Esophagus muscularis mucosa (tissue), 4 donors: ENCODE measurements at regions not wholly inside any gene's neighbourhood (a gene's known extent, or its start where the extent isn't known, plus 50 kb on each side); places are given as distances from the start of the nearest gene placed in this dataset.

Experiments used
- EP300 ChIP-seq: sonication (generic); formaldehyde crosslinking; IDR thresholded peaks from one replicate; pipeline ENCODE4 v1.6.1; 2017; ENCODE audit warnings: antibody characterized with exemption
- POLR2A ChIP-seq: fragments of 450-650 bp; IDR thresholded peaks from one replicate; pipeline ENCODE4 v1.6.1; 2017; ENCODE audit warnings: antibody characterized with exemption, moderate library complexity, mild to moderate bottlenecking, low read depth
- POLR2AphosphoS5 ChIP-seq, 2 donors: sonication (generic); formaldehyde crosslinking; IDR thresholded peaks; one replicate each; pipeline ENCODE4 v1.6.1; 2017; ENCODE audit warnings: antibody characterized with exemption in 2 of 2
- TF ChIP-seq, protein P1 (sequence below), 3 experiments: fragments of 200-600 bp in 2 of 3; fragments of 450-650 bp in 1 of 3; sonication (generic) in 2 of 3; IDR thresholded peaks; one replicate each; pipeline ENCODE4 v1.5.1; 2017 to 2019; ENCODE audit warnings: antibody characterized with exemption in 3 of 3, mild to moderate bottlenecking in 2 of 3, moderate library complexity in 1 of 3

DNA sequence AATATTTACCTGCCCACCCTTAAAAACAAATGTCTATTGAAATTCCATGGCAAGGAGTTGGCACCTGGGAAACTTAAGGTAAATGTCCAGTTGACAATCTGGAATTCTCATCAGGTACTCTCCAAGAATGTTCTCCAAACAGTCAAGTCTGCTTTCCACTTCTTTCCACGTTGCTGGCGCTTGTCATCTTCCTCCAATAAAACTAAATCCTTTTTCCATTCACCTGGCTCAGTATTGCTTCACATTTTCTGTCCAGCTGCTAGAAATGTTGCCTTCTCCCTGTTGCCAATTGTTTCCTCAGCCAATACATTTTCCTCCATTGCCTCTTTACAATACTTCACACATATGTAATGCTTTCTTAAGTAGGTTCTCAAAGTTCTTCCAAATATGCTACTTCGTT lies 1288.1 kb upstream of the MAP3K7 start:
- TF ChIP-seq POLR2A (no peak), POLR2AphosphoS5 (IDR thresholded peaks at IDR 0.05) (no peak), EP300 (no peak)
- TF ChIP-seq, protein P1, sequence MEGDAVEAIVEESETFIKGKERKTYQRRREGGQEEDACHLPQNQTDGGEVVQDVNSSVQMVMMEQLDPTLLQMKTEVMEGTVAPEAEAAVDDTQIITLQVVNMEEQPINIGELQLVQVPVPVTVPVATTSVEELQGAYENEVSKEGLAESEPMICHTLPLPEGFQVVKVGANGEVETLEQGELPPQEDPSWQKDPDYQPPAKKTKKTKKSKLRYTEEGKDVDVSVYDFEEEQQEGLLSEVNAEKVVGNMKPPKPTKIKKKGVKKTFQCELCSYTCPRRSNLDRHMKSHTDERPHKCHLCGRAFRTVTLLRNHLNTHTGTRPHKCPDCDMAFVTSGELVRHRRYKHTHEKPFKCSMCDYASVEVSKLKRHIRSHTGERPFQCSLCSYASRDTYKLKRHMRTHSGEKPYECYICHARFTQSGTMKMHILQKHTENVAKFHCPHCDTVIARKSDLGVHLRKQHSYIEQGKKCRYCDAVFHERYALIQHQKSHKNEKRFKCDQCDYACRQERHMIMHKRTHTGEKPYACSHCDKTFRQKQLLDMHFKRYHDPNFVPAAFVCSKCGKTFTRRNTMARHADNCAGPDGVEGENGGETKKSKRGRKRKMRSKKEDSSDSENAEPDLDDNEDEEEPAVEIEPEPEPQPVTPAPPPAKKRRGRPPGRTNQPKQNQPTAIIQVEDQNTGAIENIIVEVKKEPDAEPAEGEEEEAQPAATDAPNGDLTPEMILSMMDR (IDR thresholded peaks at IDR 0.05): no peak
